PC-9 (cell line): ENCODE measurements at regions not wholly inside any gene's neighbourhood (a gene's known extent, or its start where the extent isn't known, plus 50 kb on each side); places are given as distances from the start of the nearest gene placed in this dataset.

Source experiments
- EZH2 ChIP-seq: fragments of 200-600 bp; sonication (generic); IDR thresholded peaks from 2 replicates; pipeline ENCODE4 v1.8.0; 2017; ENCODE audit warnings: antibody characterized with exemption, low read depth
- TF ChIP-seq, protein P1 (sequence below): fragments of 200-600 bp; sonication (generic); conservative IDR thresholded peaks from 2 replicates; pipeline ENCODE4 v1.6.1; 2017; ENCODE audit warnings: mixed run types, antibody characterized with exemption, mild to moderate bottlenecking, moderate library complexity

DNA sequence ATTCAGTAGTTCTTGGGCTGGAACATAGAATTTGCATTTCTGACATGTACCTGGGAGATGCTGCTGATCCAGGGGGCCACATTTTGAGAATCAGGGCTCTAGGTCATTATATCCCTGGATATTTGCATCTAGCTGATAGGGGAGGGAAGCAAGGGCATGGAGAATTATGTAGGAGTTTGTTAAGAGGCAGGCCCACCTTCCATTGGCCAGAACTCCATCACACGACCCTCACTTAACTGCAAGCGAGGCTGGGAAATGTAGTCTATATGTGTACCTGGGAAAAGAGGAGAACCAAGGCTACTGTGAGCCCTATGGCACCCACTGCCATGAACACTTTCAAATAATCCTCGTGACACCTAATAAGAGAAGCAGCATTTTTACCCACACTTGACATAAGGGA is 657.6 kb downstream of the MED13L start:
- TF ChIP-seq, protein P1, sequence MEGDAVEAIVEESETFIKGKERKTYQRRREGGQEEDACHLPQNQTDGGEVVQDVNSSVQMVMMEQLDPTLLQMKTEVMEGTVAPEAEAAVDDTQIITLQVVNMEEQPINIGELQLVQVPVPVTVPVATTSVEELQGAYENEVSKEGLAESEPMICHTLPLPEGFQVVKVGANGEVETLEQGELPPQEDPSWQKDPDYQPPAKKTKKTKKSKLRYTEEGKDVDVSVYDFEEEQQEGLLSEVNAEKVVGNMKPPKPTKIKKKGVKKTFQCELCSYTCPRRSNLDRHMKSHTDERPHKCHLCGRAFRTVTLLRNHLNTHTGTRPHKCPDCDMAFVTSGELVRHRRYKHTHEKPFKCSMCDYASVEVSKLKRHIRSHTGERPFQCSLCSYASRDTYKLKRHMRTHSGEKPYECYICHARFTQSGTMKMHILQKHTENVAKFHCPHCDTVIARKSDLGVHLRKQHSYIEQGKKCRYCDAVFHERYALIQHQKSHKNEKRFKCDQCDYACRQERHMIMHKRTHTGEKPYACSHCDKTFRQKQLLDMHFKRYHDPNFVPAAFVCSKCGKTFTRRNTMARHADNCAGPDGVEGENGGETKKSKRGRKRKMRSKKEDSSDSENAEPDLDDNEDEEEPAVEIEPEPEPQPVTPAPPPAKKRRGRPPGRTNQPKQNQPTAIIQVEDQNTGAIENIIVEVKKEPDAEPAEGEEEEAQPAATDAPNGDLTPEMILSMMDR = no peak
- TF ChIP-seq EZH2 = no peak
